ENCODE measurements at regions not wholly inside any gene's neighbourhood (a gene's known extent, or its start where the extent isn't known, plus 50 kb on each side); places are given as distances from the start of the nearest gene placed in this dataset.

DNA sequence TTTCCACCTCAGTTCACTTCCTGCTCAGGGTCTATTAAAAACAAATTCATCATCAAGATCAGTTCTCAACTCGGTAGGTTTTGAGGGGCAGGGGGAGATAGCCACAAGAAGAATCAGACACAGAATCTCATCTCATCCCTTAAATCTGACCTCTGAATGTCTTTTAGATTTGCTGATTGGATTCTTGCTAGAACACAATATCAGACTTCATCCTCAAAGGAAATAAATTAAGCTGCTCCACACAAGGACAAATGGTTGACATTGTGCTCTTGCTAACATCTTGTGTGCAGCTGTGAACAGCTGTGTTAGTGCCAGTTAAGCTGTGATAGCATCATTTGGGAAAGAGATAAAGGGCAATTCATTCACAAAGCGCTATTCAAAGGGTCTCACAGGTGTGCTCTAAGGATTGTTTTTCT lies 184.0 kb upstream of the ADAMTS9 start:
- Histone ChIP-seq H2BK12ac (ENCODE audit: low read length in 2 of 2) (no peak overlapping the region), H2BK5ac (ENCODE audit: low read depth, low read length, poor library complexity, severe bottlenecking) (no peak overlapping the region), H3K4me2 (ENCODE audit: low read length, poor library complexity, severe bottlenecking) (no peak overlapping the region), H3K4me3 (ENCODE audit: insufficient read depth in 1 of 2, low read depth in 1 of 2, low read length in 2 of 2) (no peak overlapping the region), H4K91ac (ENCODE audit: low read length) (no peak overlapping the region), H3K4ac (ENCODE audit: low read depth in 1 of 2, low read length in 2 of 2) (no peak overlapping the region), H3K9me3 (ENCODE audit: control insufficient read depth, low read length) (peaks cover 30% of the 10 kb centered on the region), H2AK5ac (ENCODE audit: low read length, severe bottlenecking) (no peak overlapping the region), H3K9ac (ENCODE audit: low read length) (no peak overlapping the region), H2AFZ (ENCODE audit: low read depth, low read length) (no peak overlapping the region), H3K79me1 (replicated peaks; ENCODE audit: low read length, poor library complexity, severe bottlenecking) (no peaks in the 10 kb centered on the region), H3K18ac (ENCODE audit: low read depth in 1 of 2, low read length in 2 of 2) (no peak overlapping the region), H3K14ac (ENCODE audit: low read length in 2 of 2) (no peak overlapping the region), H3K36me3 (ENCODE audit: control insufficient read depth in 1 of 2, insufficient read depth in 2 of 2, low read depth in 1 of 2, low read length in 2 of 2) (no peaks in the 10 kb centered on the region), H2BK15ac (ENCODE audit: low read depth, poor library complexity, severe bottlenecking) (no peak overlapping the region), H3K4me1 (ENCODE audit: control insufficient read depth, insufficient read depth, low read depth, low read length) (no peaks in the 10 kb centered on the region), H3K27ac (ENCODE audit: low read length, poor library complexity, severe bottlenecking) (no peak overlapping the region), H4K8ac (ENCODE audit: low read length) (no peak overlapping the region), H2BK120ac (ENCODE audit: low read depth, low read length) (no peak overlapping the region), H3K23ac (ENCODE audit: low read length in 2 of 2) (no peak overlapping the region), H3K27me3 (ENCODE audit: control insufficient read depth in 1 of 2, insufficient read depth in 1 of 2, low read length in 2 of 2) (no peaks in the 10 kb centered on the region)
- DNase-seq: no peak
- WGBS: 65% methylated on average over 2 of the region's 2 CpGs

DNA sequence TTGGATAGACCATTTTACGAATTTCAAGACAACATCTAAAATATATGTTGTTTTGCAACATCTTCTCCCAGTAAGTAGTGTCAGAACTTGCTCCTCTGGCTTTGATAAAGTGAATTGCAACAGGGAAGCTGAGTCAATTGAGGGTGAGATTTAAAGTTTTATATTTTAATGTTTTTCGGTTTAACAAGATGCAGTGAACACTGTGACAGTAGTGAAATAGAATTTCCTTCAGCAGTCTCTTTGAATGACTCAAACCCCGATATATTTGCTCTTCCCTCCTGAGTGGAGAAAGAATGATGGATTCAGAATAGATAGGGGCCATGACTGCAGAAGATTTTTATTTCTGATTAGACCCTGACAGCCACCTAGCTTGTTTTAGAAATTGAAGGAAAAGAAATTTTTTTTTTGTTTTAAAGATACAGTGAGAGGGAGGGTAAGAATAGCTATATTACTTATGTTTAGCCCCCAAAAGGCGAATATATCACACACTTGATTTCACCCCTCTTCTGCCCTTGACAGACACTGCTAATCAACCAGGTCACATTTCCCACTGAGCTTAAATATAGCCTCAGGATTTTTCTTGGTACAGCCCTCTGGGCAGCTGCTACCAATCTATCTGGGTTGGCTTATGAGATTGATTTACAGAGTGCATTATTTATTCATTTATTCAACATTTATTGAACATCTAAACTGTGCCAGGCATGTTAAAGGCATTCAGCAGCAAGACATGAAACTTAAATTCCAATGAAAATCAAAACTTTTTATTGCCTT lies 183.3 kb upstream of the ADAMTS9 start:
- 89% methylated on average over 4 of the region's 4 CpGs for WGBS
- Histone ChIP-seq H3K4me1 (ENCODE audit: control insufficient read depth, insufficient read depth, low read depth, low read length) (no peaks in the 10 kb centered on the region), H3K14ac (ENCODE audit: low read length in 2 of 2) (no peak overlapping the region), H3K27me3 (ENCODE audit: control insufficient read depth in 1 of 2, insufficient read depth in 1 of 2, low read length in 2 of 2) (no peaks in the 10 kb centered on the region), H2BK5ac (ENCODE audit: low read depth, low read length, poor library complexity, severe bottlenecking) (no peak overlapping the region), H4K8ac (ENCODE audit: low read length) (no peak overlapping the region), H3K9me3 (ENCODE audit: control insufficient read depth, low read length) (peaks cover 30% of the 10 kb centered on the region), H4K91ac (ENCODE audit: low read length) (no peak overlapping the region), H3K79me1 (replicated peaks; ENCODE audit: low read length, poor library complexity, severe bottlenecking) (no peaks in the 10 kb centered on the region), H3K4ac (ENCODE audit: low read depth in 1 of 2, low read length in 2 of 2) (no peak overlapping the region), H3K4me2 (ENCODE audit: low read length, poor library complexity, severe bottlenecking) (no peak overlapping the region), H2BK12ac (ENCODE audit: low read length in 2 of 2) (no peak overlapping the region), H3K27ac (ENCODE audit: low read length, poor library complexity, severe bottlenecking) (no peak overlapping the region), H2AFZ (ENCODE audit: low read depth, low read length) (no peak overlapping the region), H2AK5ac (ENCODE audit: low read length, severe bottlenecking) (no peak overlapping the region), H3K23ac (ENCODE audit: low read length in 2 of 2) (no peak overlapping the region), H3K18ac (ENCODE audit: low read depth in 1 of 2, low read length in 2 of 2) (no peak overlapping the region), H2BK15ac (ENCODE audit: low read depth, poor library complexity, severe bottlenecking) (no peak overlapping the region), H2BK120ac (ENCODE audit: low read depth, low read length) (no peak overlapping the region), H3K9ac (ENCODE audit: low read length) (no peak overlapping the region), H3K36me3 (ENCODE audit: control insufficient read depth in 1 of 2, insufficient read depth in 2 of 2, low read depth in 1 of 2, low read length in 2 of 2) (no peaks in the 10 kb centered on the region), H3K4me3 (ENCODE audit: insufficient read depth in 1 of 2, low read depth in 1 of 2, low read length in 2 of 2) (no peak overlapping the region)
- no peak for DNase-seq

DNA sequence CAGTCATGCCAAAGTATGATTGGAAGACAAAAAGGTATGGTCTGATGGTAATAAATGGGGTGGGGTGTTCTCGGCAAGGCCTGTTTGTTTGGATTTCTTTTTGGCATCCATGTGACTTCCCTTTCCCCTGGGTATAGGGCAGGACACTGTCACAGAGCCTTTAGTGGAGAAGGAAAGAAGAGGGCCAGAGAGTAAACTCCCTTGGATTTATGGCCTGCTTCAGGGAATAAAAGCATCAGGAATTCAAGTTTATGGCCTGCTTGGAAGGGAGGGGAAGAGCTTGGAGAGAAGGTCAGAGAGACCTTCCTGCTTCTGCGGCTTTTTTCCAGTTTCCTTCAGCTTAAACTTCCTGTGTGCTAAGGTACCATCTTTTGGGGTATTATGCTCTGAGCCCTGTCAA lies 179.4 kb upstream of the ADAMTS9 start:
- Histone ChIP-seq H4K8ac (ENCODE audit: low read length) (no peak overlapping the region), H3K4me2 (ENCODE audit: low read length, poor library complexity, severe bottlenecking) (no peak overlapping the region), H3K9me3 (ENCODE audit: control insufficient read depth, low read length) (peaks cover 30% of the 10 kb centered on the region), H3K23ac (ENCODE audit: low read length in 2 of 2) (no peak overlapping the region), H3K9ac (ENCODE audit: low read length) (no peak overlapping the region), H2AK5ac (ENCODE audit: low read length, severe bottlenecking) (no peak overlapping the region), H2BK12ac (ENCODE audit: low read length in 2 of 2) (peak overlapping the region in 1 of 2 experiments; percentile 11), H2BK5ac (ENCODE audit: low read depth, low read length, poor library complexity, severe bottlenecking) (no peak overlapping the region), H3K79me1 (replicated peaks; ENCODE audit: low read length, poor library complexity, severe bottlenecking) (no peaks in the 10 kb centered on the region), H3K27ac (ENCODE audit: low read length, poor library complexity, severe bottlenecking) (no peak overlapping the region), H2AFZ (ENCODE audit: low read depth, low read length) (no peak overlapping the region), H3K14ac (ENCODE audit: low read length in 2 of 2) (no peak overlapping the region), H3K4me1 (ENCODE audit: control insufficient read depth, insufficient read depth, low read depth, low read length) (no peaks in the 10 kb centered on the region), H4K91ac (ENCODE audit: low read length) (no peak overlapping the region), H3K4me3 (ENCODE audit: insufficient read depth in 1 of 2, low read depth in 1 of 2, low read length in 2 of 2) (no peak overlapping the region), H2BK15ac (ENCODE audit: low read depth, poor library complexity, severe bottlenecking) (no peak overlapping the region), H3K4ac (ENCODE audit: low read depth in 1 of 2, low read length in 2 of 2) (no peak overlapping the region), H3K18ac (ENCODE audit: low read depth in 1 of 2, low read length in 2 of 2) (no peak overlapping the region), H2BK120ac (ENCODE audit: low read depth, low read length) (no peak overlapping the region), H3K36me3 (ENCODE audit: control insufficient read depth in 1 of 2, insufficient read depth in 2 of 2, low read depth in 1 of 2, low read length in 2 of 2) (no peaks in the 10 kb centered on the region), H3K27me3 (ENCODE audit: control insufficient read depth in 1 of 2, insufficient read depth in 1 of 2, low read length in 2 of 2) (no peaks in the 10 kb centered on the region)
- WGBS: 16% methylated on average over 2 of the region's 2 CpGs
- DNase-seq: no peak

DNA sequence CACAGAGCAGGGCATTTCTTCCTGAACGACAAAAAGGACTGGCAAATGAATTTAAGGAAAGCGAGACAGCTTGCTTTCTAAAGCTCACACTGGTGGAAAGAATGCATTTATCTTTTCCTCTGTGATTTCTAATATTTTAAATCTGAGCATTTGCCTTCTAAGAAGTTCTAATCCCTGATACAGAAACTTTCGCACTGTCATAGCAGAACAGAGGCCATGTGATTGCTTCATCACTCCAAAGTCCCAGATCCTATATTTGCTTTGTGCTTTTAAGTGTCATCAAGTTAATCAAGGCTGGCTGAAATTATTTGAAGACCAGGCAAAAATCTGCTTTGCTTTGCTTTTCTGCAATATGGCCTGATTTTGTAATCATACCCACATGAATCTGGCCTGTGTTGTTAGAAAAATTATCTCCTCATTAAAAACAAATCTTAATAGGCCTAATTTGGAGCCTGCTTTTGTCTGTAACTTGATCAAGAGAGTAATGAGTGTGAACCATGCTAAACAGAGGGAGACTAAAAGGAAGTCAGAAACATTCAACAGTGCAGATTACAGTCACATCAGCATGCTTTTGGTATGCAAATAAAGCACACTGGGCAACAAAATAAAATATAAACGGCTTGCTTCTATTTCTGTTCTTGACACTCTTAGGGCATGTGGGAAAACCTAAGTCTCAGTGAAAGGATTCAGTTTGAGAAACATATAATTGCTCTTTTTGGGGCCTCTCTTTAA lies 178.2 kb upstream of the ADAMTS9 start:
- Histone ChIP-seq H3K9me3 (ENCODE audit: control insufficient read depth, low read length) (peaks cover 27% of the 10 kb centered on the region), H2BK12ac (ENCODE audit: low read length in 2 of 2) (no peak overlapping the region), H3K9ac (ENCODE audit: low read length) (no peak overlapping the region), H2AFZ (ENCODE audit: low read depth, low read length) (no peak overlapping the region), H3K4me1 (ENCODE audit: control insufficient read depth, insufficient read depth, low read depth, low read length) (no peaks in the 10 kb centered on the region), H3K4me3 (ENCODE audit: insufficient read depth in 1 of 2, low read depth in 1 of 2, low read length in 2 of 2) (no peak overlapping the region), H3K4ac (ENCODE audit: low read depth in 1 of 2, low read length in 2 of 2) (no peak overlapping the region), H3K14ac (ENCODE audit: low read length in 2 of 2) (no peak overlapping the region), H3K27ac (ENCODE audit: low read length, poor library complexity, severe bottlenecking) (no peak overlapping the region), H3K23ac (ENCODE audit: low read length in 2 of 2) (no peak overlapping the region), H3K18ac (ENCODE audit: low read depth in 1 of 2, low read length in 2 of 2) (no peak overlapping the region), H3K4me2 (ENCODE audit: low read length, poor library complexity, severe bottlenecking) (no peak overlapping the region), H2BK5ac (ENCODE audit: low read depth, low read length, poor library complexity, severe bottlenecking) (no peak overlapping the region), H2AK5ac (ENCODE audit: low read length, severe bottlenecking) (no peak overlapping the region), H3K36me3 (ENCODE audit: control insufficient read depth in 1 of 2, insufficient read depth in 2 of 2, low read depth in 1 of 2, low read length in 2 of 2) (no peaks in the 10 kb centered on the region), H2BK120ac (ENCODE audit: low read depth, low read length) (no peak overlapping the region), H2BK15ac (ENCODE audit: low read depth, poor library complexity, severe bottlenecking) (no peak overlapping the region), H4K91ac (ENCODE audit: low read length) (no peak overlapping the region), H3K79me1 (replicated peaks; ENCODE audit: low read length, poor library complexity, severe bottlenecking) (no peaks in the 10 kb centered on the region), H3K27me3 (ENCODE audit: control insufficient read depth in 1 of 2, insufficient read depth in 1 of 2, low read length in 2 of 2) (no peaks in the 10 kb centered on the region), H4K8ac (ENCODE audit: low read length) (no peak overlapping the region)
- 83% methylated on average over 4 of the region's 4 CpGs for WGBS
- no peak for DNase-seq
